ENCODE measurements at regions not wholly inside any gene's neighbourhood (a gene's known extent, or its start where the extent isn't known, plus 50 kb on each side); places are given as distances from the start of the nearest gene placed in this dataset.

GRCh38 chr14:49484180-49484579 lies 102.0 kb downstream of the RPS29 start:
- Histone ChIP-seq H3K36me3 (no peaks in the 10 kb centered on the region), H3K27ac (no peak overlapping the region), H3K4me1 (no peaks in the 10 kb centered on the region), H3K27me3 (no peaks in the 10 kb centered on the region), H3K4me3 (no peak overlapping the region), H3K9me3 (replicated peaks) (no peaks in the 10 kb centered on the region)
- no peak for DNase-seq

- Histone ChIP-seq H3K36me3 (no peaks in the 10 kb centered on the region), H3K4me1 (no peaks in the 10 kb centered on the region), H3K27me3 (no peaks in the 10 kb centered on the region), H3K4me3 (no peak overlapping the region), H3K9me3 (replicated peaks) (no peaks in the 10 kb centered on the region), H3K27ac (no peak overlapping the region)
- no peak for DNase-seq
These were observed 102.9 kb downstream of the RPS29 start for GRCh38 chr14:49483268-49483667.

GRCh38 chr14:49480979-49481498 lies 105.1 kb downstream of the RPS29 start:
- H3K4me1 ChIP-seq: no peaks in the 10 kb centered on the region
- H3K36me3 ChIP-seq: no peaks in the 10 kb centered on the region
- no peak overlapping the region for H3K27ac ChIP-seq
- no peaks in the 10 kb centered on the region for H3K9me3 ChIP-seq (replicated peaks)
- no peaks in the 10 kb centered on the region for H3K27me3 ChIP-seq
- no peak overlapping the region for H3K4me3 ChIP-seq
- DNase-seq: no peak

- Histone ChIP-seq H3K36me3 (no peaks in the 10 kb centered on the region), H3K4me3 (no peak overlapping the region), H3K27me3 (no peaks in the 10 kb centered on the region), H3K9me3 (replicated peaks) (no peaks in the 10 kb centered on the region), H3K27ac (no peak overlapping the region), H3K4me1 (no peaks in the 10 kb centered on the region)
- no peak for DNase-seq
These were observed 106.0 kb downstream of the RPS29 start for GRCh38 chr14:49480053-49480760.

- no peak overlapping the region for H3K4me3 ChIP-seq
These were observed 106.7 kb downstream of the RPS29 start for GRCh38 chr14:49479432-49479831.

GRCh38 chr14:49478784-49479183 lies 107.4 kb downstream of the RPS29 start:
- H3K9me3 ChIP-seq (replicated peaks): no peaks in the 10 kb centered on the region

More at GRCh38 chr14:49479432-49479831, 106.7 kb downstream of the RPS29 start:
- Histone ChIP-seq H3K36me3 (no peaks in the 10 kb centered on the region), H3K27ac (no peak overlapping the region), H3K27me3 (no peaks in the 10 kb centered on the region), H3K9me3 (replicated peaks) (no peaks in the 10 kb centered on the region), H3K4me1 (no peaks in the 10 kb centered on the region)
- DNase-seq: no peak

GRCh38 chr14:49467091-49467490 lies 119.1 kb downstream of the RPS29 start:
- DNase-seq: no peak
- Histone ChIP-seq H3K36me3 (no peaks in the 10 kb centered on the region), H3K4me1 (no peaks in the 10 kb centered on the region), H3K27ac (no peak overlapping the region), H3K27me3 (no peaks in the 10 kb centered on the region), H3K9me3 (replicated peaks) (no peaks in the 10 kb centered on the region), H3K4me3 (no peak overlapping the region)

More at GRCh38 chr14:49478784-49479183, 107.4 kb downstream of the RPS29 start:
- Histone ChIP-seq H3K27me3 (no peaks in the 10 kb centered on the region), H3K36me3 (no peaks in the 10 kb centered on the region), H3K27ac (no peak overlapping the region), H3K4me3 (no peak overlapping the region), H3K4me1 (no peaks in the 10 kb centered on the region)
- DNase-seq: no peak

GRCh38 chr14:49464885-49465284 lies 121.3 kb downstream of the RPS29 start:
- no peaks in the 10 kb centered on the region for H3K9me3 ChIP-seq (replicated peaks)
- no peaks in the 10 kb centered on the region for H3K36me3 ChIP-seq
- H3K27ac ChIP-seq: no peak overlapping the region
- H3K4me1 ChIP-seq: no peaks in the 10 kb centered on the region
- no peak overlapping the region for H3K4me3 ChIP-seq
- peak; percentile 4 to 16 for DNase-seq
- H3K27me3 ChIP-seq: no peaks in the 10 kb centered on the region

- H3K4me3 ChIP-seq: no peak overlapping the region
- H3K36me3 ChIP-seq: no peaks in the 10 kb centered on the region
- H3K9me3 ChIP-seq (replicated peaks): no peaks in the 10 kb centered on the region
- DNase-seq: no peak
- no peak overlapping the region for H3K27ac ChIP-seq
- no peaks in the 10 kb centered on the region for H3K27me3 ChIP-seq
- no peaks in the 10 kb centered on the region for H3K4me1 ChIP-seq
These were observed 123.0 kb downstream of the RPS29 start for GRCh38 chr14:49463146-49463545.

- DNase-seq: peak; percentile 63 to 83
- H3K4me1 ChIP-seq: no peaks in the 10 kb centered on the region
These were observed 124.4 kb downstream of the RPS29 start for GRCh38 chr14:49461529-49462401.

GRCh38 chr14:49460662-49461061 lies 125.5 kb downstream of the RPS29 start:
- no peak overlapping the region for H3K27ac ChIP-seq
- no peaks in the 10 kb centered on the region for H3K36me3 ChIP-seq
- DNase-seq: no peak
- H3K9me3 ChIP-seq (replicated peaks): no peaks in the 10 kb centered on the region
- H3K27me3 ChIP-seq: no peaks in the 10 kb centered on the region
- H3K4me1 ChIP-seq: no peaks in the 10 kb centered on the region
- H3K4me3 ChIP-seq: no peak overlapping the region

More at GRCh38 chr14:49461529-49462401, 124.4 kb downstream of the RPS29 start:
- no peaks in the 10 kb centered on the region for H3K27me3 ChIP-seq
- no peaks in the 10 kb centered on the region for H3K36me3 ChIP-seq
- no peak overlapping the region for H3K4me3 ChIP-seq
- H3K9me3 ChIP-seq (replicated peaks): no peaks in the 10 kb centered on the region
- no peak overlapping the region for H3K27ac ChIP-seq

- Histone ChIP-seq H3K36me3 (no peaks in the 10 kb centered on the region), H3K27me3 (no peaks in the 10 kb centered on the region), H3K27ac (no peak overlapping the region), H3K4me1 (no peaks in the 10 kb centered on the region), H3K4me3 (no peak overlapping the region), H3K9me3 (replicated peaks) (no peaks in the 10 kb centered on the region)
- no peak for DNase-seq
These were observed 129.6 kb downstream of the RPS29 start for GRCh38 chr14:49456589-49456988.

- Histone ChIP-seq H3K4me3 (no peak overlapping the region), H3K9me3 (replicated peaks) (no peaks in the 10 kb centered on the region), H3K36me3 (no peaks in the 10 kb centered on the region), H3K4me1 (no peaks in the 10 kb centered on the region), H3K27me3 (no peaks in the 10 kb centered on the region), H3K27ac (no peak overlapping the region)
- DNase-seq: no peak
These were observed 134.2 kb downstream of the RPS29 start for GRCh38 chr14:49451938-49452337.

- no peaks in the 10 kb centered on the region for H3K36me3 ChIP-seq
- no peak overlapping the region for H3K27ac ChIP-seq
- H3K9me3 ChIP-seq (replicated peaks): no peaks in the 10 kb centered on the region
- no peak overlapping the region for H3K4me3 ChIP-seq
- DNase-seq: no peak
- no peaks in the 10 kb centered on the region for H3K27me3 ChIP-seq
- no peaks in the 10 kb centered on the region for H3K4me1 ChIP-seq
These were observed 136.4 kb downstream of the RPS29 start for GRCh38 chr14:49449749-49450148.

- Histone ChIP-seq H3K4me1 (no peaks in the 10 kb centered on the region), H3K9me3 (replicated peaks) (no peaks in the 10 kb centered on the region), H3K27me3 (no peaks in the 10 kb centered on the region), H3K4me3 (no peak overlapping the region), H3K36me3 (no peaks in the 10 kb centered on the region), H3K27ac (no peak overlapping the region)
- no peak for DNase-seq
These were observed 138.6 kb downstream of the RPS29 start for GRCh38 chr14:49447540-49448107.
